GM21786 (cell line): ENCODE measurements at regions not wholly inside any gene's neighbourhood (a gene's known extent, or its start where the extent isn't known, plus 50 kb on each side); places are given as distances from the start of the nearest gene placed in this dataset.
"Not testable (repeated sequence)": the region's sequence is repeated elsewhere in the genome, so short reads cannot be mapped to it uniquely, and the experiment has no call there.

Experiments
- ATAC-seq: cut with Tn5 transposase; IDR thresholded peaks from one replicate; pipeline ENCODE4 v1.9.1; 2021; ENCODE audit not compliant: unreplicated experiment

DNA sequence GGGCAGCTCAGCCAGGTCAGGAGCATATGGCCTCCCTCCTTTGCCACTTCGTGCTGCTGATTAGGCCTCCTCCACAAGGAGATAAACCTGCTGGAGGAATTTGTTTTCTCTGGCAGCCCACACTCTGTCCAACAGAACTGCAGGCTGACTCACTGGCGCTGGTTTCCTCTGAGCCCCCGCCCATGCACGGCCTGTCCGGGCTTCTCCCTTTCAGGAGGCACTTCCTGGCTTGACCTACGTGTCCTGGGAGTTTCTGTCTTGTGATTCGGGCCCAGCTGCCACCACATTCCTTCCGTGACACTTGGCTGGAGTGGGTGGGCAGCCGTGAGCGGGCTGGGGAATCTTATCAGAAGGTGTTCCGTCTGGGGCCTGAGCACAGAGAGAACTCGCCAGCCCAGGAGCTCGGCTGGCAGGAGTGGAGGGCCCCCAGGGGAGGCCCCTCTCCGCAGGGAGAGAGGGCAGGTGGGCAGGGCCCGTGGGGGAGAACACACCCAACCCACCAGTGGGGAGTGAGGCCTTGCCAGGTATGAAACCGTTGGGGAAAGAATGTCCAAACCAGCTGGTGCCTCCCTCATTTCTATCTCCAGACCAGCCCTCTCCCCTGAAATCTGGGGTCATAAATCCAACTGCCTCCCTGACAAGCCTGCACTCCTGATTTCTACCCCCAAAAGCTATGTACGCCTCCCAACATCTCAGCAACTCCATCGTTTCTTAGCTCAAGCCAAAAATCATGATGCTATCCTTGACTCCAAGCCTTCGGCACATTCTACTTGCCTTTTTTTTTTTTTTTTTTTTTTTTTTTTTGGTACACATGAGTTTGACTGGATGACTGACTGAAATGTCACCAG is 110.6 kb upstream of the MEF2A start:
- no peak for ATAC-seq

DNA sequence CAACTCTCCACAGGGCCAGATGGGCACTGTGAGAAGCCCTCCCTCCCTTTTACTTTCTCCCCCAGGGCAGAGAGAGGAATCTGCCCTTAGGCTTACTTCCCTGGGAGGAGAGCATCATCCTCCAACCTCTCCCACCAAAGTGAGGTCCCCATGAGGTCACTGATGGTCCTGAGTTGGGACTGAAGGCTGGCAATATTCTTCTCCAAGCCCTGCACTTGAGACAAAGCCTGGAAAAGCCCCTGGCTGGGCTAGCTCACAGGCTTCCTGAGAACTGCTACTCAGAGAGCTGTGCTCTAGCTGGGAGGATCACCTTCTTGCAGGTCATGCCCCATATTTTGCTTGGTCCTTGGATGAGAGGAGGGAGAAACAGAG is 110.0 kb upstream of the MEF2A start:
- no peak for ATAC-seq

DNA sequence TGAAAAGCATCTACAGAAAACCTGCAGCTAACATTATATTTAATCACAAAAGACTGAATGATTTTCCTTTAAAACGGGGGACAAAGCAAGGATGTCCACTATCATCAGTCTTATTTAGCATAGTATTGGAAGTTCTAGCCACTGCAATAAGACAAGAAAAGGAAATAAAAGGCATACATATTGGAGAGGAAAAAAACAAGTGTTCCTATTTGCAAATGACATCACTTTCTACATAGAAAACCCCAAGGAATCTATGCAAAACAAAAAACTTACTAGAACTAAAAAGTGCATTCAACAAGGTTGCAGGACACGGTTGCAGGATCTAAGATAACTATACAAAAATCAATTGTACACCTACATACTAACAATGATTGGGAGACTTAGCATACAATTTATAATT is 101.6 kb upstream of the MEF2A start:
- no peak for ATAC-seq

DNA sequence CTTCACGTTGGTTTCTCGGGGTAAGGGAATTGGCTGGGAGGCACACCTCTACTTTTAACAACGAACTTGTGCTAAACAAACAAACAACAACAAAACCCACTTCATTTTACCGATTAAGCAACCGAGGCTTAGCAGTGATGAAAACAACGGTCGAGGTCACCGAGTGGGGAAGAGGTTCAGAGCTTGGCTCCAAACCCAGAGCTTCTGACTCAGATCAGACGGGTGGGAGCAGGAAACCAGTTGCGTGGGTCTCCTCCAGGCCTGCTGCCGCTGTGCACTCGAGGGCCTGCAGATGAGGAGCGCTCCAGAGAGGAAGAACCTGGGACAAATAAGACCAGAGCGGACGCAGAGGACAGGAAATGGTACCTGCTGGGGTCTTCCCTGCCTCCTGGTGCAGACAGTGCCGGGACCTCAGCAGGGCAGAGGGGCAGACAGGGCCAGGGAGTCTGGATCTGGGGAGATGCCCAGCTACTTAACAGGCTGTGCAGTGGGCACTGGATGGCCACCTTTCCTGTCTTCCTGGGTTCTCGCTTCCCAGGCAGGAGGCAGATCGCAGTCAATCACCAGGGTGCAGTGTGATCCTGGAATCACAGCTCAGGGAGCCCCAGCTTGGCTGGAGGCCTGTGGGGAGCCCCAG is 99.0 kb upstream of the MEF2A start:
- no peak for ATAC-seq

DNA sequence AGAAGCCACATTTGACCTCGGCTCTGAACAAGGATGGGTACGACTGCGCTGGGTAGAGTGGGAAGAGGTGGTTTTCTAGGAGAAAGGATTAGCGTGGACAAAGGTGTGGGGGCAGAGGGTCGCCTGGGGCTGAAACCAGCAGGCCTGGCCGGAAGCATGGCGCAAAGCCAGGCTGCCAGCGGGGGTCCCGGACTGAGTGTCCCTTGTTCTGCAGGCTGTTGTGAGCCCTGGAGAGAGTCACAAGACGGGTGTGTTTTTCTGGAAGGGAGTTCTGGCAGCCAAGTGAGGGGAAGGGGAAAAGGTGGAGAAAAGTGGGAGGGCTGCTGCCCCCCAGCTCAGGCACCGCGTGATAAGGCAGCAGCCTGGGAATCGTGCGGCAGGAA is 98.5 kb upstream of the MEF2A start:
- ATAC-seq: no peak

DNA sequence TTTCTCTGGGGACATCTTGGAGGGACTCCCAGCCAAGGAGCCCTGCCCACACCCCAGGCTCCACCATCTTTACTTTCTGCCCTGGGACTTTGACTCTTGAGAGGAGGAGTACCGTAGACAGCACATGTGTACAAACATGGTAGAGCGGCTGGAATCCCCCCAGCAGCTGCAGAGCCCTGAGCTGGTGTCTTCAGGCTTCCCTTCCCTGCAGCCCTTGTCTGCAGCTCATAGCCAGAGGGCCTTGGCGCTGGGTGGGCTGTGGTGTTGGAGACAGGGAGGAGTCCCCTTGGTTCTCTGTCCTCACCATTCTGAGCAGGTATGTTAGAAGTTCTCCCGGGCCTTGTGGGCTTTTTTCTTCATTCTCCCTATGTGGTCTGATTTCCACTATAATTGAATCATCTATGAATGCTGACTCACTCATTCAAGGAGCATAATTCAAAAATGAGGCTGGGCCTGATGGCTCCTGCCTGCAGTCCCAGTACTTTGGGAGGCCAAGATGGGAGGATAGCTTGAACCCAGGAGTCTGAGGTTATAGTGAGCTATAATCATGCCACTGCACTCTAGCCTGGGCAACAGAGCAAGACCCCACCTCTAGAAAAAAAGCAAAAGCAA is 97.8 kb upstream of the MEF2A start:
- ATAC-seq: no peak

DNA sequence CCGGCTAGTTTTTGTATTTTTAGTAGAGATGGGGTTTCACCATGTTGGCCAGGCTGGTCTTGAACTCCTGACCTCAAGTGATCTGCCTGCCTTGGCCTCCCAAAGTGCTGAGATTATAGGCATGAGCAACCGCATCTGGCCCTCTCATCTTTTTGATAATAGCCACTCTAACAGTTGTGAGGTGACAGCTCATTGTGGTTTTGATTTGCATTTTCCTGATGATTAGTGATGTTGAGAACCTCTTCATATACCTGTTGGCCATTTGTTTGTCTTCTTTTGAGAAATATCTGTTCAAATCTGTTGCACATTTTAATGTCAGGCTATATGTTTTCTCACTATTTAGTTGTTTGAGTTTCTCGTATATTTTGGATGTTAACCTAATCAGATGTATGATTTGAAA is 95.6 kb upstream of the MEF2A start:
- not testable (repeated sequence) for ATAC-seq

DNA sequence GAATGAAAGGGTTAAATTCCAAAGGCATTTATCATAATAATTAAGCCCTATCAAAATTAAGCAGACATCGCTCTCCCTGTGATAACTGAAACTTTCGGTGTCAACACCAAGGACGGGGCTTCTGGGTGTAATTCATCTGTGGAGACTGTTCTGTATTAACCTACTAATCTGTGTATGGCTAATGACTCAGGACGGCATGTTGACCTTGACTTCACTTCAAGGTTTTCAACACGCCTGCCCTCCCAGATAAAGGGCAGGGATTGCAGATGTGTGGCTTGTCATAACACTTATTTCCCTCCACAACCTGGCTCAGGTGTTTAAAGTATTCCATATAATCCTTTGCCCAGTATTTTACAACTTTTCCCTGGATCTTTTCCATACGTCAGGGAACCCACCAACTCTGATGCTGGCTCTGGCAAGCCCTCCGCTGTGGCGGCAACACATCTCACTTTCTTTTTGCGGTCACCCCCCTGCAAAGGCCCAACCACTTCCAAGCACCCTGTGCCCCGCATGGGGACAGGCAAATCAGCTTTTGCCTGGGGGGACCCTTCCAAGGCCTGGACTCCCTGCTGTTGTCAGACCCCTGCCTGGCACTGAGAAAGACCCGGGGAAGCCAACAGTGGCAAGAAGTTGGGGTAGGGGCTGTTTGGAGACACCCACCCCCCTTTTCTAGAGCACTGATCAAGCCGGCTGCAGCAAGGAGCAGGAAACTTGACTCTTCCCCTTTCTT is 93.2 kb upstream of the MEF2A start:
- ATAC-seq: no peak

DNA sequence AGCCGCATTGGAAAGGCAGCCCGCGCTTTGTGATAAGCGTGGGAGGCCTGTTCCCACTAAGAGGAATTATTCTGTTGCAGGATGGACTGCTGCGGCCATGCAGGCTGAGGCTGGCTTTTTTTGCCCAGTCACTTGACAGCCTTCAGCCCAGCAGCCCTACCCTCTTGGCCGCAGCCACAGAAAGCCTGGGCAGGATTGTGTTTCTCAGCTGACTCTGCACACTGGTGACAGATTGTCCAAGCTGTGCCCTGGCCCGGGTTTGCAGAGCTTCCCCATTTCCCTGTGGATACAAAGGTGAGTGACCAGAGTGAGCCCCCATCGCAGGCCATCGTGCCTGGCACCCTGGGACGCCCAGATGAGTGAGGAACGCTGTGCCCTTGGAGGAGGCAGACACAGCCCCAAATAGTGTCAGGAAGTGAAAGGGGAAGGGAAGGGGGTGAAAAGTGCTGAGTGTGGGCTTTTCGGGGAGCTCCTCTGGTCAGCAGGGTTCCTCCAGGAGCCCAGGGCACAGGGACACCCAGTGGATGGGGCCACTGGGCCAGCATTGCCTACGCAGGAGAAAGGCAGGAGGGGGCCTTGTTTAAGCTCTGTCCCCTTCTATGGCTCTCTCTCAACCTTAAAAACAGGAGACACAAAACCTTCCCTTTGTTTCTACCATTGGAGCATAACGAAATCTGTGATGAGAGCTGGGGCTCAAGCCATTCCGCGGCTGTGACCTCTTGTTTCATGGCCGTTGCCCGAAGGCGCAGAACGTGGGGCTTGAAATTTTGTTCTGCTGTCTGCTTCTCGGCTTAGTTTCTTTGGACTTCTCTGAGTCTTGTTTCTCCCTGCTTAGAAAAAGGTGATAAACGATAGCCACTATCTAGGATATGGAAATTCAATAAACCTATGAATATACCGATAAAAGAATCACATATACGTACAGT is 91.5 kb upstream of the MEF2A start:
- ATAC-seq: no peak

DNA sequence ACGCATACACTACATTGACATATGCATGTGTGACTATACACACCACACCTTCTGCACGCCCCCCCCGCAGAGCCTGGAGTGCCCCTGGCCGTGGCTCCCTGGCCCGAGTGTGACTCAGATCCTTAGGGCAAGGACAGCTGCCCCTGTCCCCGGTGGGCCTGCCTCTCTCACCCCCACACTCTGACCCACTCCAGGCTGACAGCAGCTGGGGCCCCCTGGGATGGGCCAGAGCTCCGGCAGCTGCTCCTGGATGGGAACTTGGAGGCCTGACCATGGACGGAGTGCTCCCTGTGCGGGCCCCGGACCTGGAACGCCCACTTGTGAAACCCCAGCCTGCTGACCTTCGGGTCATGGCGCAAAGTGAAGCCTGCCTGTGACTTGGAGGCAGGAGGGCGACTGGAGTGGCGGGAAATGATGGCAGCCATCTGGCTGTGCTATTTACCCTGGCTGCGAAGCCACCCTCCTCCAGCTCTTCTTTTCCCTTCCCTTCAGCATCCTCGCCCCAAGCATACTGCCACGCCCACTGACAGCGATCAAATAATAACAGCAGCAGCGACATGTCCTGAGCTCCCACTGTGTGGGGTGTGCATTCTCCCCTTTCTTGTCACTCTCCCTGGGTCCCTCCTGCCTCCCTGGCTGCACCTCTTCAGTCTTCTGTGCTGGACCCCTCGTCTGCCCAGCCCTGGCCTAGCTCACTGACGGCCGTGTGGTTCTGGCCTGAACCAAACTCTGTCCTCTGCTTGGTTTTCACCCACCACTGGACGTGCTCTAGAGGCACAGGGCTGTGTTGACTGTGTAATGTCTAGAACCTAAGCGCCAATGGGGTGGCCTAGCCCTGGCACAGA is 90.7 kb upstream of the MEF2A start:
- no peak for ATAC-seq

DNA sequence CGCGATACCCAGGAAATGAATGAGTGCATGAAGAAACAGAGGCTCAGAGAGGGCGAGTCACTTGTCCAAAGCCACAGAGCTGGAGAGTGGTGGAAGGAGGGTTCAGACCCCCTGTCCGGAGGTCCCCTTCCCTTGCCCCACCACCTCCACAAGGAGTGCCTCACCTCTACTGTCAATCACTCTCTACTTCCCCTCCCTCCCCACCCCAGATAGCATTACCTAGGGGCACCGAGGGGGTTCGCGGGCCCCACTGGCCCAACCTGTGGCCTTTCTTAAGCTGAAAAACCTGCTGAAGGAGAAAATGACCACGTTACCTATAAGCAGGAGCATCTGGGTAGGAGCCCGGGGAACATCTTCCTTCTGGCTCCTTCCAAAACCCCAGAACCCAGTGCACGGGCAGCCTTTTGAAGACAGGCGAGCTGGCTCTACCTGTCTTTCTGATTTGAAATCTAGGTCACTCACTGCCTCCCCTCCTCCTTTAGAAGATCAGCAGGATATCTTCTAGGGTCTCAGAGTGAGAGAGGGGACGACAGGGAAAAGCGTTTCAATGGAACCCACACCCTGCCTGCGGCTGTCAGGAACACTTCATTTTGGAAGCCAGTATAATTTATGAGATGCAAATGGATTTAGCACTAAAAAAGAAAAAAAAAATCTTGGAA is 89.9 kb upstream of the MEF2A start:
- ATAC-seq: no peak

DNA sequence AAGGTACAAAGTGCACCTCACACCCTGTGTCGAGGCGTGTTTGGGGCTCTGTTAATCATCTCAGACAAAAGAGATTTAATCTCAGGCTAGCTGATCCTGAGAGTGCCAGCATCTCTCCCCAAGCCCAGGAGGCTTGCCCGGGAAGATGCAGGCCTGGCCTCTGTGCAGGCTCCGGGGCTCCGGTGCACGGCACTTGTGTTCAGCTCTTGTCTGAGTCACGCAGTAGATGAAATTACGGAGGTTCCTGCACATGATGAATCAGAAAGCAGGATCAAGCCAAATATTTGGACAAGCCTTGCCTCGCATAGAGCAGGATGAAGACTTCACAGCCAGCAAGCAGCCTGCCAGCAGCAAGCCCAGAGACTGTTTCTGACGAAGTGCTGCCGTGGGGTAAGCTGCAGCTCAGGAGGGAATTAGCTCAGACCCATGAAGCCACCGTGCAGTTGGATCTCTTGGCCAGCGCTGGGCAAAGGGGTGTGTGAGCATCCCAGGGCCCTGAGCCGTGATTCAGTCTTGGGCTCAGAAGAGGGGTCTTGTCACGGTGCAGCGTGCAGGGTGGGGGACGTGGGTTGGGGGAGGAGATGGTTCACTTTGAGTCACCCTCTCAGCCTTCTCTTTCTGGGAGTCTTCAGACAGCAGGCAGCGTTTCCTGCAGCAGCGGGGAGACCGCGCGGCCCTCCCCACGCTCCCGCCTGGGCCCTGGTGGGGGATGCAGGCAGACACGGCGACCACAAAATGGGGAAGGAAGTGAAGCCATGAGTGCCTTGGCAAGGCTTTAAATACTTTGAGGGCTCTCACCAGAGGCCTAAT is 89.2 kb upstream of the MEF2A start:
- ATAC-seq: peak; percentile 73

DNA sequence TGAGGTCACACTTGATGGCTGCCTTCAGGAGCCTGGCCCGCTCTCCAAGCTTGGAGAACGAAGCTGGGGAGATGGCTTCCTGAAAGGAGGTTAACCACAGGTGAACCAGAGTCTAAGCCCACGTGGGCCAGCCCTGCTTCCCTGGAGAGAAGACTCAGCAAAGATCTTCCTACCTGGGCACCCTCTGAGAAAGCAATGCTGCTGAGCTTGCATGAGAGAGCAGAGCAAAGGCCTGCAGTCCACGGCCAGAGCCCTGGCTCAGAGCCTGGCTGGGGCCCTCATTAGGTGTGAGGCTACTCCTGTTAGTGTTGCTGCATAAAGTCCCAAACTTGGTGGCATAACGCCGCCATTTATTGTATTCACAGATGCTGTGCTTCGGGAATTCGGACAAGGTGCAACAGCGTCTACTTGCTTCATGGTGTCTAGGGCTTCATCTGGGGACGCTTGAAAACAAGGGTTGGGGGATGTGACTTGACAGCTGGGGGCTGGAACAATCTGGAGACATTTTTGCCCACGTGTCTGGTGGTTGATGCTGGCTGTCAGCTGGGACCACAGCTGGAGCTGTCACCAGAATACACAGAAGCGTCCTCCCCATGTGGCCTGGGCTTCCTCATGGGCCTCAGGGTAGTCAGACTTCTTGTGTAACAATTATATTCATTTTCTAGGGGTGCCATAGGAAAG is 87.9 kb upstream of the MEF2A start:
- no peak for ATAC-seq

DNA sequence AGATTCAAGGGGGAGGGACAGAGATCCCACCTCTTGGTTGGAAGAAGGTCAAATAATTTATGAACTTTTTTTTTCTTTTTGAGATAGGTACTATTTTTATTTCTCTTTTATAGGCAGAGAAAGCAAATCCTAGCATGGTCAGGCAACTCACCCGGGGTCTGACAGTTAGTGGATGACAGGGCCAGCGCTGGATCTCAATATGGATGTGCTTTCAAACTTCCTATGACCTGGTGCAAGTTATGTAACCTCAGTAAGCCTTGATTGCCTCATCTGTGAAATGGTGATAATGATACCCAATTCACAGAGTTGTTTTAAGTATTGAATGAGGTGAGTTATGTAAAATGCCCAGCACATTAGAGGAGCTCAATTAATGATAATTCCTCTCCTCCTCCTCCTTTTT is 86.8 kb upstream of the MEF2A start:
- no peak for ATAC-seq

DNA sequence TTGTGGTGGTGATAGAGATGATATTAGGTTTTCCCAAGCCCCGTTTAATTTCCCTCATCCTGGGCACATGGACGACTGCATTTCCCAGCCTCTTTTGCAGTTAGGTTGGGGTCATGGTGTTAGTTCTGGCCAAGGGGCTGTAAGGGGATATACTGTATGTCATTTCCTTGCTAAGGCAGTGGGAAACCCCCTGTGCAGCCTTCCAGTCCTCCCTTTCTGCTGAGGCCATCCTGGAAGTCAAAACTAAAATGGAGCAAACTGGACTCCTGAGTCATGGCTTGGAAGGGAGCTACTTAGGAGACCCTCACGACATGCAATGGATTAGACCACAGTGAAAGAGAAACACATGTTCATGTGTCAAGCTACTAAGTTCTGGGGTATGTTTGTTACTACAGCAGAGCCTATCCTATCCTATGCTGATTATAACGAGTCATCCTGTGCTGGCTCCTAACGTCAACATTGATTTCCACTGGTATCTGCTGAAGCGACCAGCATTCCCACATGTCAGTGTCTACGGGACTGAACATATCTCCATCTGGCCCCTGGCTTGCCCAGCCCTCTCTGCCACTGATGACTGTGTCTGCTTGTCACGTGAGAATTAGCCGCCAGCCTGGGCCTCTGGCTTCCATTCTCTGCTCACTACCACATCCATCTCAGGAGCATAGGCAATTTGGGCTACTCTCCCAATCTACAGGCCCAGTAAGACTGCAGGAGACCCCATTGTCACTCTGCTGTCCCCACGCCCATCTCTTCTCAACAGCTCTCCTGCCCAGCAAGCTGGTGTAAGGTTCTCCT is 85.6 kb upstream of the MEF2A start:
- ATAC-seq: no peak

DNA sequence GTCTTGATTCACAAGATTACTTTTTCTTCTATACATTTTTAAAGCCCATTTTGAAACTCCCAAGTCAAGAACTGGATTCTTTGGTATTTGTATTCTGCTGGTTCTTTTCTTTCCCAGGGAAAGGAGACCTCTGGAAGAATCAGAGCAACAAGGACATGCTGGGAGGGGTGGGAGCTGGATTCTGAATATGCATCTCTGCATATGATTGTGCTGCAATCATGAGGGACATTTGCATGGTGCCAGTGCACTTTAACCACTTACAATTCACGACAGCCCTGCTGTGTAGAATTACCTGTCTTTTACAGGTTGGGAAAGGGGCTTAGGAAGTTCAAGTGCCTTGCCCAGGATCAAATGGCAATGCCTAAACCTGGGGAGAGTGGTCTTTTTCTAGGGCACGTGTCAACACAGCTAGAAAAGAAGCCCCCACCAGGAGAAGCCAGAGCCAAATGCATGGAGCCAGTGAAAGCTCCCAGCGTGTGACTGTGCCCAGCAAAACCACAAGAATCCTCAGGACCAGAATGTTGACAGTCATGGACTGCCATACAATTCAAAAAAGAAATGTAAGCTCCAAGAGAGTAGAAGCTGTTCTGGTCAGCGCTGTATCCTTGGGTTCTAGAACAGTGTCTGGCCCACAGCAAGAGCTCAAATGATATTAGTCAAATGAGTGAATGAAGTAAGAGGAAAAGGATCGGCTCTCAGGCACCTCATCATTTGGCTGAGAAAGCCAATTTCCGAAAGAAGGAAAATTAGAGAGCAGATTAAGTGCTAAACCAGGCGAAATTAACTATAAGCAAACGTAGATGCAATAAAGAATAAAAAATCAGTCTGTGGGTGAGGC is 84.5 kb upstream of the MEF2A start:
- no peak for ATAC-seq
